H1 (cell line): ENCODE measurements at regions not wholly inside any gene's neighbourhood (a gene's known extent, or its start where the extent isn't known, plus 50 kb on each side); places are given as distances from the start of the nearest gene placed in this dataset.

ENCODE experiments used
- CTCF ChIA-PET: fragments of 300-600 bp; sonication (Branson Sonifier 250); formaldehyde crosslinking; loops from one replicate; lab custom pipeline; 2021; ENCODE audit not compliant: partially characterized antibody; lab: Charles Lee
- POLR2A ChIA-PET: fragments of 300-600 bp; sonication (Branson Sonifier 250); formaldehyde crosslinking; loops from one replicate; lab custom pipeline; 2021; ENCODE audit warnings: inconsistent platforms; ENCODE audit not compliant: partially characterized antibody; lab: Charles Lee
- DNase-seq, 2 experiments: peaks; one replicate each; pipeline versions ENCODE4 v3.0.0 to v3.0.0-alpha.2; 2010 to 2022; ENCODE audit warnings: low spot score in 2 of 2, low read depth in 1 of 2, mixed read lengths in 1 of 2
- FAIRE-seq: peaks from 2 replicates; lab custom pipeline; 2011; peaks lifted over from hg19 to GRCh38; lab: Jason Lieb, UNC
- H2AFZ ChIP-seq: 2 replicates; pipeline ENCODE4 v1.8.1; 2012; ENCODE audit warnings: low read length, inconsistent platforms
- H2AK5ac ChIP-seq: 2 replicates; pipeline ENCODE4 v1.6.1; 2013; ENCODE audit warnings: low read depth, low read length
- H2BK120ac ChIP-seq: replicated peaks from 2 replicates; pipeline ENCODE3; 2013; ENCODE audit warnings: low read depth, low read length, inconsistent platforms
- H2BK12ac ChIP-seq: 2 replicates; pipeline ENCODE4 v1.6.1; 2013; ENCODE audit warnings: low read depth, low read length
- H2BK15ac ChIP-seq: 2 replicates; pipeline ENCODE4 v1.6.1; 2013; ENCODE audit warnings: low read length
- H2BK20ac ChIP-seq: 2 replicates; pipeline ENCODE4 v1.6.1; 2013; ENCODE audit warnings: low read length
- H2BK5ac ChIP-seq: 2 replicates; pipeline ENCODE4 v1.6.1; 2013; ENCODE audit warnings: low read depth, low read length
- H3K14ac ChIP-seq: 2 replicates; pipeline ENCODE4 v1.6.1; 2013; ENCODE audit warnings: inconsistent platforms; ENCODE audit not compliant: insufficient read length
- H3K18ac ChIP-seq: 2 replicates; pipeline ENCODE4 v1.6.1; 2013; ENCODE audit warnings: low read length; ENCODE audit errors: extremely low read depth
- H3K23ac ChIP-seq: 2 replicates; pipeline ENCODE4 v1.6.1; 2013; ENCODE audit warnings: inconsistent platforms; ENCODE audit not compliant: insufficient read length
- H3K23me2 ChIP-seq: 2 replicates; pipeline ENCODE4 v1.6.1; 2013; ENCODE audit warnings: low read depth, low read length
- H3K27ac ChIP-seq: 2 replicates; pipeline ENCODE4 v1.6.1; 2011; ENCODE audit warnings: low read depth, low read length, inconsistent platforms
- H3K27me3 ChIP-seq, 4 experiments: replicated peaks in 1 of 4; 1 replicate in 1 of 4; 2 replicates in 3 of 4; pipeline versions ENCODE4 v1.6.1 to v1.8.1; 2011 to 2013; ENCODE audit warnings: low read length in 3 of 4, mild to moderate bottlenecking in 3 of 4, inconsistent platforms in 2 of 4, mixed read lengths in 2 of 4, moderate library complexity in 1 of 4; ENCODE audit not compliant: control insufficient read depth in 3 of 4, insufficient read depth in 3 of 4; ENCODE audit errors: extremely low read depth in 1 of 4
- H3K36me3 ChIP-seq, 4 experiments: 2 replicates each; pipeline versions ENCODE4 v1.6.1 to v1.8.1; 2011 to 2013; ENCODE audit warnings: mild to moderate bottlenecking in 4 of 4, low read length in 3 of 4, moderate library complexity in 2 of 4, control low read depth in 1 of 4, inconsistent platforms in 1 of 4; ENCODE audit not compliant: insufficient read depth in 4 of 4, control insufficient read depth in 2 of 4
- H3K4ac ChIP-seq: replicated peaks from 2 replicates; pipeline ENCODE3; 2013; ENCODE audit warnings: low read length, low read depth, mixed read lengths, inconsistent platforms; ENCODE audit not compliant: insufficient read length
- H3K4me1 ChIP-seq, 4 experiments: replicated peaks in 1 of 4; 1 replicate in 1 of 4; 2 replicates in 3 of 4; pipeline versions ENCODE4 v1.6.1 to v1.8.1; 2011 to 2013; ENCODE audit warnings: low read length in 3 of 4, inconsistent platforms in 2 of 4, mixed read lengths in 1 of 4; ENCODE audit not compliant: insufficient read depth in 4 of 4, control insufficient read depth in 3 of 4
- H3K4me2 ChIP-seq, 2 experiments: 2 replicates each; pipeline versions ENCODE4 v1.6.1 to v1.8.1; 2011 to 2013; ENCODE audit warnings: low read depth in 2 of 2, low read length in 2 of 2, control low read depth in 1 of 2, inconsistent platforms in 1 of 2, mild to moderate bottlenecking in 1 of 2; ENCODE audit not compliant: insufficient read depth in 1 of 2
- H3K4me3 ChIP-seq, 4 experiments: fragments of 200-600, 300-600 bp in 1 of 4; sonication (generic), shearing (Covaris generic), sonication (Bioruptor Twin) in 1 of 4; 2 replicates each; pipeline versions ENCODE4 v1.5.1 to v1.8.1; 2011 to 2016; ENCODE audit warnings: low read length in 4 of 4, low read depth in 3 of 4, control low read depth in 2 of 4, inconsistent platforms in 2 of 4, mild to moderate bottlenecking in 2 of 4, mixed read lengths in 1 of 4, moderate library complexity in 1 of 4; ENCODE audit not compliant: insufficient read depth in 2 of 4; ENCODE audit errors: extremely low read depth in 1 of 4
- H3K56ac ChIP-seq: replicated peaks from 2 replicates; pipeline ENCODE3; 2013; ENCODE audit warnings: low read depth, mild to moderate bottlenecking, mixed read lengths, low read length, inconsistent platforms; ENCODE audit not compliant: insufficient read length
- H3K79me1 ChIP-seq: 2 replicates; pipeline ENCODE4 v1.6.1; 2013; ENCODE audit warnings: low read depth, low read length, control low read depth
- H3K79me2 ChIP-seq, 2 experiments: 2 replicates each; pipeline versions ENCODE4 v1.6.1 to v1.8.1; 2012 to 2013; ENCODE audit warnings: low read length in 2 of 2, mild to moderate bottlenecking in 2 of 2, inconsistent platforms in 1 of 2; ENCODE audit not compliant: insufficient read depth in 2 of 2, control insufficient read depth in 1 of 2
- H3K9ac ChIP-seq, 4 experiments: replicated peaks in 1 of 4; 1 replicate in 1 of 4; 2 replicates in 3 of 4; pipeline versions ENCODE4 v1.6.1 to v1.8.1; 2011 to 2013; ENCODE audit warnings: low read depth in 3 of 4, low read length in 3 of 4, control low read depth in 2 of 4, mild to moderate bottlenecking in 2 of 4, moderate library complexity in 2 of 4, inconsistent platforms in 1 of 4; ENCODE audit errors: extremely low read depth in 1 of 4
- H3K9me3 ChIP-seq, 2 experiments: 2 replicates each; pipeline versions ENCODE4 v1.6.1 to v1.8.1; 2012 to 2013; ENCODE audit warnings: mild to moderate bottlenecking in 2 of 2, moderate library complexity in 2 of 2, control low read depth in 1 of 2, inconsistent platforms in 1 of 2, low read depth in 1 of 2, low read length in 1 of 2, mixed read lengths in 1 of 2; ENCODE audit not compliant: insufficient read depth in 2 of 2
- H4K20me1 ChIP-seq, 2 experiments: replicated peaks in 1 of 2; 2 replicates each; pipeline versions ENCODE3 to v1.8.1; 2011 to 2013; ENCODE audit warnings: inconsistent platforms in 2 of 2, low read length in 2 of 2, mild to moderate bottlenecking in 1 of 2; ENCODE audit not compliant: insufficient read depth in 2 of 2, control insufficient read depth in 1 of 2
- H4K5ac ChIP-seq: 2 replicates; pipeline ENCODE4 v1.6.1; 2013; ENCODE audit warnings: low read length, low read depth, mixed read lengths, inconsistent platforms; ENCODE audit not compliant: insufficient read length
- H4K8ac ChIP-seq: 2 replicates; pipeline ENCODE4 v1.8.0; 2013; ENCODE audit warnings: mild to moderate bottlenecking, moderate library complexity, low read length, inconsistent platforms; ENCODE audit not compliant: insufficient read depth; ENCODE audit errors: extremely low read depth
- H4K91ac ChIP-seq: replicated peaks from 2 replicates; pipeline ENCODE3; 2013; ENCODE audit warnings: low read length, mixed read lengths, inconsistent platforms; ENCODE audit not compliant: insufficient read length
- BACH1 ChIP-seq: IDR thresholded peaks from 2 replicates; pipeline ENCODE4 v1.6.1; 2012; ENCODE audit warnings: low read length, improper control_type of control experiment
- BRCA1 ChIP-seq: IDR thresholded peaks from 2 replicates; pipeline ENCODE4 v1.6.1; 2012; ENCODE audit warnings: low read depth, low read length, improper control_type of control experiment
- CHD1 ChIP-seq: IDR thresholded peaks from 2 replicates; pipeline ENCODE4 v1.6.1; 2012; ENCODE audit warnings: low read depth, low read length, improper control_type of control experiment
- CHD2 ChIP-seq: IDR thresholded peaks from 2 replicates; pipeline ENCODE4 v1.6.1; 2012; ENCODE audit warnings: low read length, improper control_type of control experiment
- EP300 ChIP-seq, 2 experiments: IDR thresholded peaks; 1 replicate in 1 of 2; 2 replicates in 1 of 2; pipeline ENCODE4 v1.6.1; 2011 to 2012; ENCODE audit warnings: low read depth in 2 of 2, low read length in 2 of 2, mild to moderate bottlenecking in 2 of 2, borderline replicate concordance in 1 of 2, inconsistent platforms in 1 of 2, moderate library complexity in 1 of 2
- HDAC2 ChIP-seq, 2 experiments: fragments of 300-600 bp in 1 of 2; sonication (generic) in 1 of 2; IDR thresholded peaks; 2 replicates each; pipeline ENCODE4 v1.6.1; 2011 to 2012; ENCODE audit warnings: low read depth in 2 of 2, low read length in 2 of 2, mild to moderate bottlenecking in 2 of 2, moderate library complexity in 2 of 2, borderline replicate concordance in 1 of 2, inconsistent platforms in 1 of 2
- KDM5A ChIP-seq: fragments of 200-600 bp; IDR thresholded peaks from 2 replicates; pipeline ENCODE4 v1.7.1; 2012; ENCODE audit warnings: mild to moderate bottlenecking, low read length, inconsistent platforms, mixed read lengths
- POLR2AphosphoS5 ChIP-seq: IDR thresholded peaks from 2 replicates; pipeline ENCODE4 v1.6.1; 2011; ENCODE audit warnings: low read depth, low read length
- RFX5 ChIP-seq: IDR thresholded peaks from 2 replicates; pipeline ENCODE4 v1.6.1; 2011; ENCODE audit warnings: low read depth, low read length, improper control_type of control experiment, borderline replicate concordance
- RXRA ChIP-seq: IDR thresholded peaks from 2 replicates; pipeline ENCODE4 v1.6.1; 2011; ENCODE audit warnings: low read depth, mild to moderate bottlenecking, low read length, moderate library complexity; ENCODE audit not compliant: insufficient read depth
- SIX5 ChIP-seq: IDR thresholded peaks from 2 replicates; pipeline ENCODE4 v1.6.1; 2011; ENCODE audit warnings: mild to moderate bottlenecking, low read depth, low read length
- SRF ChIP-seq: IDR thresholded peaks from 2 replicates; pipeline ENCODE4 v1.6.1; 2011; ENCODE audit warnings: mild to moderate bottlenecking, low read depth, low read length, moderate library complexity
- WGBS, 2 experiments: shearing (Covaris generic) in 1 of 2; methylation state at CpG; one replicate each; pipeline versions ENCODE4 v1.1.6 to v1.1.7; 2013 to 2015; ENCODE audit warnings: low lambda C conversion rate in 2 of 2, mixed read lengths in 2 of 2, inconsistent platforms in 1 of 2, low coverage in 1 of 2, missing lambda C conversion rate in 1 of 2; ENCODE audit not compliant: insufficient replicate concordance in 2 of 2, insufficient coverage in 1 of 2, insufficient read length in 1 of 2; ENCODE audit errors: extremely low coverage in 1 of 2, missing lambda C conversion rate in 1 of 2; 5-methylcytosine and 5-hydroxymethylcytosine counted together
- TF ChIP-seq, protein P1 (sequence below), 3 experiments: IDR thresholded peaks; 1 replicate in 2 of 3; 2 replicates in 1 of 3; pipeline versions ENCODE4 v1.5.1 to v1.6.1; 2011; ENCODE audit warnings: low read length in 3 of 3, mild to moderate bottlenecking in 3 of 3, inconsistent platforms in 2 of 3, low read depth in 1 of 3, moderate library complexity in 1 of 3; ENCODE audit not compliant: insufficient read depth in 1 of 3; ENCODE audit errors: control extremely low read depth in 1 of 3

DNA sequence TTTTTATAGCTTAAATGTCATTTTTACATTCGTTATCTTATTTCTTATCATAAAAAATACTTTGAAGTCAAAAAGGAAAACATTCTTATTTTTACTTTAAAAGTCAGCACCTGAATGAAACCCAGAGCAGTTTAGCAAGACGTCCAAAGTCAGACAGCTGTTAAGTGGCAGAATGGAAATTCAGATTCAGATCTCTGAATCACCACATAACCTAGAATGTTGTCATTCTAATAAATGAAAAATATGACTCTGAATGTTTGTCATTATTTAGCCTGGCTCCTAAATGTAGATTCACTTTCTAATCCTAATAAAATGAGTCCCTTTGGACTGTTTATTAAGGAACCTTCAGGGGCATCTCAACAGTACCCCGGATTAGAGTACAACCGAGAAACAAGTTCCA lies 75.2 kb upstream of the RGS7 start:
- Histone ChIP-seq H4K91ac (no peak overlapping the region), H2BK120ac (no peak overlapping the region), H3K9ac (no peak overlapping the region), H3K23me2 (no peaks in the 10 kb centered on the region), H2BK5ac (no peak overlapping the region), H3K79me1 (no peaks in the 10 kb centered on the region), H2AK5ac (no peak overlapping the region), H3K18ac (no peak overlapping the region), H4K5ac (no peak overlapping the region), H3K14ac (no peak overlapping the region), H3K79me2 (no peaks in the 10 kb centered on the region), H3K27ac (no peak overlapping the region), H3K23ac (no peak overlapping the region), H2BK15ac (no peak overlapping the region), H2AFZ (no peak overlapping the region), H3K36me3 (no peaks in the 10 kb centered on the region; a peak in 1 of 8 replicates), H3K4me1 (no peaks in the 10 kb centered on the region), H3K56ac (no peak overlapping the region), H3K4ac (no peak overlapping the region), H3K27me3 (no peaks in the 10 kb centered on the region), H2BK12ac (no peak overlapping the region), H3K4me2 (no peak overlapping the region), H4K8ac (no peak overlapping the region), H3K9me3 (peaks cover 0 to 10% of the 10 kb centered on the region in 2 experiments; a peak in 2 of 4 replicates), H2BK20ac (no peak overlapping the region), H3K4me3 (no peak overlapping the region), H4K20me1 (no peaks in the 10 kb centered on the region)
- ChIA-PET CTCF (no interaction called here), POLR2A (no interaction called here)
- no peak for FAIRE-seq
- DNase-seq = no peak
- WGBS, 2 experiments = 87% methylated on average over 4 of the region's 4 CpGs; no CpG with 5 or more reads in 1 of the 2 experiments
- TF ChIP-seq RXRA = no peak
- TF ChIP-seq BRCA1 = no peak
- no peak for TF ChIP-seq KDM5A
- no peak for TF ChIP-seq POLR2AphosphoS5
- TF ChIP-seq SRF = no peak
- no peak for TF ChIP-seq CHD1
- TF ChIP-seq RFX5 = no peak
- TF ChIP-seq CHD2 = no peak
- TF ChIP-seq BACH1 = no peak
- TF ChIP-seq, protein P1, sequence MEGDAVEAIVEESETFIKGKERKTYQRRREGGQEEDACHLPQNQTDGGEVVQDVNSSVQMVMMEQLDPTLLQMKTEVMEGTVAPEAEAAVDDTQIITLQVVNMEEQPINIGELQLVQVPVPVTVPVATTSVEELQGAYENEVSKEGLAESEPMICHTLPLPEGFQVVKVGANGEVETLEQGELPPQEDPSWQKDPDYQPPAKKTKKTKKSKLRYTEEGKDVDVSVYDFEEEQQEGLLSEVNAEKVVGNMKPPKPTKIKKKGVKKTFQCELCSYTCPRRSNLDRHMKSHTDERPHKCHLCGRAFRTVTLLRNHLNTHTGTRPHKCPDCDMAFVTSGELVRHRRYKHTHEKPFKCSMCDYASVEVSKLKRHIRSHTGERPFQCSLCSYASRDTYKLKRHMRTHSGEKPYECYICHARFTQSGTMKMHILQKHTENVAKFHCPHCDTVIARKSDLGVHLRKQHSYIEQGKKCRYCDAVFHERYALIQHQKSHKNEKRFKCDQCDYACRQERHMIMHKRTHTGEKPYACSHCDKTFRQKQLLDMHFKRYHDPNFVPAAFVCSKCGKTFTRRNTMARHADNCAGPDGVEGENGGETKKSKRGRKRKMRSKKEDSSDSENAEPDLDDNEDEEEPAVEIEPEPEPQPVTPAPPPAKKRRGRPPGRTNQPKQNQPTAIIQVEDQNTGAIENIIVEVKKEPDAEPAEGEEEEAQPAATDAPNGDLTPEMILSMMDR (IDR thresholded peaks at IDR 0.05; ENCODE audit: control extremely low read depth in 1 of 3, insufficient read depth in 1 of 3, low read depth in 1 of 3, low read length in 3 of 3) = no peak
- TF ChIP-seq HDAC2 (IDR thresholded peaks at IDR 0.05; ENCODE audit: borderline replicate concordance in 1 of 2, low read depth in 2 of 2, low read length in 2 of 2) = no peak
- TF ChIP-seq EP300 (IDR thresholded peaks at IDR 0.05; ENCODE audit: borderline replicate concordance in 1 of 2, low read depth in 2 of 2, low read length in 2 of 2) = no peak
- no peak for TF ChIP-seq SIX5
